Endothelial cell of umbilical vein (primary cell): ENCODE measurements at regions not wholly inside any gene's neighbourhood (a gene's known extent, or its start where the extent isn't known, plus 50 kb on each side); places are given as distances from the start of the nearest gene placed in this dataset.

Experiments
- BruUV-seq: library from RNA; stranded (reverse); fragments of 400-500 nt; replicated peaks from 2 replicates; lab custom pipeline; 2021; lab: Mats Ljungman, UMichigan
- CTCF ChIA-PET: fragments of 300-600, 350-600 bp; sonication (Branson Sonifier 250); formaldehyde crosslinking; loops from one replicate; lab custom pipeline; 2021; ENCODE audit warnings: antibody characterized with exemption, inconsistent platforms; lab: Charles Lee
- POLR2A ChIA-PET: fragments of 300-600, 350-600 bp; sonication (Branson Sonifier 250); formaldehyde crosslinking; loops from one replicate; lab custom pipeline; 2021; ENCODE audit warnings: antibody characterized with exemption, inconsistent platforms; lab: Charles Lee
- DNase-seq: peaks from one replicate; pipeline ENCODE4 v3.0.0-alpha.2; 2011; ENCODE audit warnings: low read depth, low spot score
- FAIRE-seq: peaks from 2 replicates; lab custom pipeline; 2011; peaks lifted over from hg19 to GRCh38; lab: Jason Lieb, UNC
- H2AFZ ChIP-seq: 2 replicates; pipeline ENCODE4 v1.6.0; 2012; ENCODE audit warnings: low read depth, low read length, control low read depth, inconsistent platforms
- H3K27ac ChIP-seq: 2 replicates; pipeline ENCODE4 v1.5.1; 2011; ENCODE audit warnings: low read depth, mild to moderate bottlenecking, control low read depth, low read length, moderate library complexity; ENCODE audit not compliant: insufficient read depth
- H3K27me3 ChIP-seq, 2 experiments: 2 replicates each; pipeline versions ENCODE4 v1.6.0 to v1.6.1; 2011; ENCODE audit warnings: low read length in 2 of 2, mixed read lengths in 1 of 2; ENCODE audit not compliant: control insufficient read depth in 2 of 2, insufficient read depth in 2 of 2
- H3K36me3 ChIP-seq, 2 experiments: 2 replicates in 1 of 2; 3 replicates in 1 of 2; pipeline ENCODE4 v1.5.1; 2011; ENCODE audit warnings: low read length in 2 of 2, mild to moderate bottlenecking in 1 of 2, moderate library complexity in 1 of 2; ENCODE audit not compliant: control insufficient read depth in 2 of 2, insufficient read depth in 2 of 2; ENCODE audit errors: extremely low read depth in 1 of 2
- H3K4me1 ChIP-seq: 3 replicates; pipeline ENCODE4 v1.5.1; 2011; ENCODE audit warnings: mild to moderate bottlenecking, low read length; ENCODE audit not compliant: control insufficient read depth, insufficient read depth; ENCODE audit errors: extremely low read depth
- H3K4me2 ChIP-seq: 2 replicates; pipeline ENCODE4 v1.6.1; 2011; ENCODE audit warnings: low read length, control low read depth, mixed read lengths; ENCODE audit not compliant: insufficient read depth
- H3K4me3 ChIP-seq, 3 experiments: fragments of 200-600 bp in 1 of 3; sonication (generic), shearing (Covaris generic) in 1 of 3; replicated peaks in 1 of 3; 2 replicates each; pipeline ENCODE4 v1.5.1; 2011 to 2016; ENCODE audit warnings: control low read depth in 3 of 3, low read length in 3 of 3, mild to moderate bottlenecking in 2 of 3, inconsistent platforms in 1 of 3, low read depth in 1 of 3, moderate library complexity in 1 of 3; ENCODE audit not compliant: insufficient read depth in 1 of 3
- H3K79me2 ChIP-seq: 2 replicates; pipeline ENCODE4 v1.6.0; 2012; ENCODE audit warnings: low read length, inconsistent platforms; ENCODE audit not compliant: control insufficient read depth, insufficient read depth
- H3K9ac ChIP-seq: replicated peaks from 2 replicates; pipeline ENCODE3; 2011; ENCODE audit warnings: low read length, control low read depth; ENCODE audit not compliant: insufficient read depth; ENCODE audit errors: extremely low read depth
- H3K9me1 ChIP-seq: replicated peaks from 3 replicates; pipeline ENCODE4 v1.6.0; 2011; ENCODE audit warnings: mild to moderate bottlenecking, low read length; ENCODE audit not compliant: control insufficient read depth, insufficient read depth; ENCODE audit errors: extremely low read depth
- H3K9me3 ChIP-seq: replicated peaks from 2 replicates; pipeline ENCODE4 v1.5.1; 2012; ENCODE audit warnings: low read length, inconsistent platforms; ENCODE audit not compliant: control insufficient read depth, insufficient read depth
- H4K20me1 ChIP-seq: replicated peaks from 2 replicates; pipeline ENCODE3; 2011; ENCODE audit warnings: mild to moderate bottlenecking, low read length; ENCODE audit not compliant: control insufficient read depth, insufficient read depth; ENCODE audit errors: extremely low read depth
- CTCF ChIP-seq, 2 donors: IDR thresholded peaks; 1 replicate in 1 of 2; 2 replicates in 1 of 2; pipeline ENCODE4 v1.5.1; 2011; ENCODE audit warnings: low read length in 2 of 2, mild to moderate bottlenecking in 2 of 2, moderate library complexity in 2 of 2, control low read depth in 1 of 2, inconsistent platforms in 1 of 2, low read depth in 1 of 2; ENCODE audit not compliant: insufficient read depth in 1 of 2; ENCODE audit errors: extremely low read depth in 1 of 2
- EZH2 ChIP-seq: IDR thresholded peaks from 2 replicates; pipeline ENCODE4 v1.6.1; 2012; ENCODE audit warnings: borderline replicate concordance, low read depth, mild to moderate bottlenecking, moderate library complexity, low read length, inconsistent platforms; ENCODE audit not compliant: severe bottlenecking
- FOS ChIP-seq: IDR thresholded peaks from 2 replicates; pipeline ENCODE4 v1.6.1; 2011; ENCODE audit warnings: mild to moderate bottlenecking, low read length, moderate library complexity, borderline replicate concordance; ENCODE audit not compliant: insufficient read depth
- GATA2 ChIP-seq: IDR thresholded peaks from 2 replicates; pipeline ENCODE4 v1.7.0; 2011; ENCODE audit warnings: low read depth, mild to moderate bottlenecking, moderate library complexity, mixed read lengths, low read length; ENCODE audit not compliant: insufficient read length, insufficient read depth
- JUN ChIP-seq: IDR thresholded peaks from 2 replicates; pipeline ENCODE4 v1.6.1; 2011; ENCODE audit warnings: borderline replicate concordance, low read depth; ENCODE audit not compliant: insufficient read length, insufficient read depth
- MAX ChIP-seq: IDR thresholded peaks from 2 replicates; pipeline ENCODE4 v1.6.1; 2011; ENCODE audit not compliant: insufficient read depth, insufficient read length
- MYC ChIP-seq: IDR thresholded peaks from one replicate; pipeline ENCODE4 v1.6.1; 2011; ENCODE audit warnings: mild to moderate bottlenecking, low read depth, low read length
- POLR2A ChIP-seq: IDR thresholded peaks from 2 replicates; pipeline ENCODE4 v1.6.1; 2012; ENCODE audit warnings: low read depth, mild to moderate bottlenecking, control low read depth, low read length
- POLR2AphosphoS5 ChIP-seq: IDR thresholded peaks from 2 replicates; pipeline ENCODE4 v1.6.1; 2012; ENCODE audit warnings: low read depth, mild to moderate bottlenecking, control low read depth, low read length, moderate library complexity; ENCODE audit not compliant: insufficient read depth
- dilution Hi-C: fragments of 300-500 bp; cut with MboI; formaldehyde crosslinking; loops from one replicate; pipeline ENCODE4 v1.15.0; 2019; ENCODE audit warnings: low sequenced_read_pairs; ENCODE audit not compliant: extremely low pct_ligation_motif_present
- intact Hi-C: fragments of 100-400 bp; cut with micrococcal nuclease; formaldehyde crosslinking; loops from one replicate; pipeline ENCODE4 v1.10.0; 2022

- Histone ChIP-seq H3K4me1 (no peaks in the 10 kb centered on the region), H3K4me3 (no peak overlapping the region), H3K27me3 (no peaks in the 10 kb centered on the region), H3K9ac (no peak overlapping the region), H3K79me2 (no peaks in the 10 kb centered on the region), H3K4me2 (no peak overlapping the region), H2AFZ (no peak overlapping the region), H3K27ac (no peak overlapping the region), H3K36me3 (no peaks in the 10 kb centered on the region), H3K9me3 (no peaks in the 10 kb centered on the region), H4K20me1 (no peaks in the 10 kb centered on the region), H3K9me1 (no peaks in the 10 kb centered on the region)
- DNase-seq: no peak
- ChIA-PET CTCF (no interaction called here), POLR2A (no interaction called here)
- TF ChIP-seq JUN (no peak), MYC (no peak), POLR2A (no peak), MAX (no peak), GATA2 (no peak), FOS (no peak), POLR2AphosphoS5 (no peak)
- no peak for FAIRE-seq
- no TSS peak for BruUV-seq
- intact Hi-C loops: no loop called here
- dilution Hi-C loops: no loop called here
Observed at GRCh38 chr2:226095058-226095457, 695.5 kb downstream of the NYAP2 start.

GRCh38 chr2:226093364-226093763 lies 693.9 kb downstream of the NYAP2 start:
- BruUV-seq: no TSS peak
- H3K4me1 ChIP-seq: no peaks in the 10 kb centered on the region
- H3K9me1 ChIP-seq: no peaks in the 10 kb centered on the region
- no peak overlapping the region for H3K4me3 ChIP-seq
- no peak overlapping the region for H3K4me2 ChIP-seq
- no peaks in the 10 kb centered on the region for H3K27me3 ChIP-seq
- CTCF ChIA-PET: no interaction called here
- intact Hi-C loops: no loop called here
- H3K9ac ChIP-seq: no peak overlapping the region
- POLR2A ChIA-PET: no interaction called here
- no peaks in the 10 kb centered on the region for H3K36me3 ChIP-seq
- no peaks in the 10 kb centered on the region for H3K79me2 ChIP-seq
- no peaks in the 10 kb centered on the region for H3K9me3 ChIP-seq
- H2AFZ ChIP-seq: no peak overlapping the region
- dilution Hi-C loops: no loop called here
- no peak for DNase-seq
- H4K20me1 ChIP-seq: no peaks in the 10 kb centered on the region
- no peak overlapping the region for H3K27ac ChIP-seq
- TF ChIP-seq EZH2: no peak
- TF ChIP-seq POLR2A: no peak
- TF ChIP-seq GATA2: no peak
- no peak for TF ChIP-seq JUN
- TF ChIP-seq CTCF (IDR thresholded peaks at IDR 0.05; ENCODE audit: extremely low read depth in 1 of 2, insufficient read depth in 1 of 2, low read depth in 1 of 2, low read length in 2 of 2): no peak
- TF ChIP-seq FOS: no peak
- no peak for TF ChIP-seq POLR2AphosphoS5
- no peak for TF ChIP-seq MAX
- TF ChIP-seq MYC: no peak
- FAIRE-seq: no peak
